HAP-1 (cell line): ENCODE measurements at regions not wholly inside any gene's neighbourhood (a gene's known extent, or its start where the extent isn't known, plus 50 kb on each side); places are given as distances from the start of the nearest gene placed in this dataset.

Source experiments
- DNase-seq, 2 experiments: peaks; one replicate each; pipeline ENCODE4 v3.0.0-alpha.2; 2016 to 2020; ENCODE audit warnings: low spot score in 2 of 2
- H3K27me3 ChIP-seq: fragments of 250-450 bp; sonication (Bioruptor Pico); 2 replicates; pipeline ENCODE4 v1.5.1; 2020; ENCODE audit warnings: low read depth, mild to moderate bottlenecking, moderate library complexity
- H3K36me3 ChIP-seq: fragments of 250-450 bp; sonication (Bioruptor Pico); replicated peaks from 2 replicates; pipeline ENCODE4 v1.5.1; 2020; ENCODE audit warnings: mild to moderate bottlenecking
- H3K4me1 ChIP-seq: fragments of 250-450 bp; sonication (Bioruptor Pico); 2 replicates; pipeline ENCODE4 v1.5.1; 2020; ENCODE audit warnings: mild to moderate bottlenecking
- H3K4me3 ChIP-seq: fragments of 250-450 bp; sonication (Bioruptor Pico); 2 replicates; pipeline ENCODE4 v1.5.1; 2020; ENCODE audit warnings: mild to moderate bottlenecking, moderate library complexity
- H3K9me3 ChIP-seq: fragments of 250-450 bp; sonication (Bioruptor Pico); 2 replicates; pipeline ENCODE4 v1.5.1; 2020; ENCODE audit warnings: mild to moderate bottlenecking, moderate library complexity
- in situ Hi-C: fragments of 300-500 bp; cut with MboI; formaldehyde crosslinking; loops from 3 replicates; pipeline ENCODE4 v1.14.3; 2020; ENCODE audit warnings: low sequenced_read_pairs, inconsistent platforms, mixed read lengths

GRCh38 chr2:30073523-30073922 lies 73.3 kb upstream of the YPEL5 start:
- Histone ChIP-seq H3K4me3 (no peak overlapping the region), H3K36me3 (no peaks in the 10 kb centered on the region), H3K9me3 (no peaks in the 10 kb centered on the region), H3K4me1 (no peaks in the 10 kb centered on the region), H3K27me3 (peaks cover 15% of the 10 kb centered on the region; the same call in 1 of the 2 replicates)
- in situ Hi-C loops: loop anchor here (25.0 kb wide), 1 partner anchor 1111 kb away; no protein-coding TSS in a partner anchor
- DNase-seq: no peak

GRCh38 chr2:30074023-30074422 lies 72.8 kb upstream of the YPEL5 start:
- in situ Hi-C loops: loop anchor here (25.0 kb wide), 1 partner anchor 1112 kb away; no protein-coding TSS in a partner anchor
- Histone ChIP-seq H3K27me3 (peaks cover 15% of the 10 kb centered on the region; the same call in 1 of the 2 replicates), H3K36me3 (no peaks in the 10 kb centered on the region), H3K9me3 (no peaks in the 10 kb centered on the region), H3K4me1 (no peaks in the 10 kb centered on the region), H3K4me3 (no peak overlapping the region)
- no peak for DNase-seq

- Histone ChIP-seq H3K36me3 (no peaks in the 10 kb centered on the region), H3K27me3 (peaks cover 5% of the 10 kb centered on the region; the same call in 1 of the 2 replicates), H3K9me3 (no peaks in the 10 kb centered on the region), H3K4me1 (no peaks in the 10 kb centered on the region), H3K4me3 (no peak overlapping the region)
- in situ Hi-C loops: no loop called here
- DNase-seq: no peak
Observed at GRCh38 chr2:30078521-30078920, 68.3 kb upstream of the YPEL5 start.

GRCh38 chr2:30084915-30085314 lies 61.9 kb upstream of the YPEL5 start:
- H3K4me1 ChIP-seq: no peaks in the 10 kb centered on the region
- no peak overlapping the region for H3K4me3 ChIP-seq
- H3K27me3 ChIP-seq: peaks cover 8% of the 10 kb centered on the region
- no peaks in the 10 kb centered on the region for H3K9me3 ChIP-seq
- no peak for DNase-seq
- H3K36me3 ChIP-seq: no peaks in the 10 kb centered on the region
- in situ Hi-C loops: no loop called here

- no peaks in the 10 kb centered on the region for H3K9me3 ChIP-seq
- no peaks in the 10 kb centered on the region for H3K36me3 ChIP-seq
- in situ Hi-C loops: no loop called here
- no peaks in the 10 kb centered on the region for H3K4me1 ChIP-seq
- H3K27me3 ChIP-seq: peaks cover 8% of the 10 kb centered on the region
- no peak overlapping the region for H3K4me3 ChIP-seq
- DNase-seq: no peak
Observed at GRCh38 chr2:30089171-30089570, 57.6 kb upstream of the YPEL5 start.

DNA sequence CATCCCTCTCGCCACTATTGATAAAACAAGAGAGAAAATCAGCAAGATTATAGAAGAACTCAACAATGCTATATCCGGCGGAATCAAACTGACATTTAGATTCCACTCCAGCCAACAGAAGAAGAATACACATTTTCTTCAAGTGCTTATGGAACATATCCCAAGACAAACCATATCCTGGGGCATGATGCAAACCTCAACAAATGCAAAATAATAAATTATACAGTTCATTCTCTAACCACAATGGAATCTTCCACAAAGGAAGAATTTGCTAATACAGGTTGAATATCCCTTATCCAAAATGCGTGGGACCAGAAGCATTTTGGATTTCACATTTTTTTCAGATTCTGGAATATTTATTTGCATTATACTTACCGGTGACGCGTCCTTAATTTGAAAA lies 51.4 kb upstream of the YPEL5 start:
- no peak for DNase-seq
- in situ Hi-C loops: no loop called here
- no peaks in the 10 kb centered on the region for H3K36me3 ChIP-seq
- no peaks in the 10 kb centered on the region for H3K9me3 ChIP-seq
- H3K4me3 ChIP-seq: no peak overlapping the region
- H3K27me3 ChIP-seq: peaks cover 33% of the 10 kb centered on the region
- H3K4me1 ChIP-seq: no peaks in the 10 kb centered on the region

DNA sequence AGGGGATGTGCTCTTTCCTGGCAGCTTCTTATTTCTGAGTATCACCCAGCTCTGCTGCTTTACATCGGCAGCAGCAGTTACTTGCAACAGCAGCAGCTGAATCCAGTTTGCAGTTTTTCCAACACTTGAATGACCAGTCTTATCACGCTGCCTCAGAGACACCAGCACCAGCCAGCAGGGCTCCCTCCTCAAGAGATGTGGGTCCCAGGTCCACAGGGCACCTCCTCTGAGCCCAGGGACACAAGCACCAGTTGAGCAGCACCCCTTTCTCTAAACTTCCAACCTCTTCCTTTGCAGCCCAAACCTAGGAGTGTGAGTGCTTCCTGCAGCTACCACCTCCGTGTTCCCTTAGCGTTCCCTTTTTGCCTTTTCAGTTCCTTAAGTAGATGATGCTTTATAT lies 50.4 kb upstream of the YPEL5 start:
- H3K27me3 ChIP-seq: peaks cover 33% of the 10 kb centered on the region
- H3K4me1 ChIP-seq: no peaks in the 10 kb centered on the region
- no peaks in the 10 kb centered on the region for H3K9me3 ChIP-seq
- in situ Hi-C loops: no loop called here
- no peak overlapping the region for H3K4me3 ChIP-seq
- DNase-seq: no peak
- H3K36me3 ChIP-seq: no peaks in the 10 kb centered on the region
